RWPE2 (cell line): ENCODE measurements at regions not wholly inside any gene's neighbourhood (a gene's known extent, or its start where the extent isn't known, plus 50 kb on each side); places are given as distances from the start of the nearest gene placed in this dataset.
"Not testable (repeated sequence)": the region's sequence is repeated elsewhere in the genome, so short reads cannot be mapped to it uniquely, and the experiment has no call there.

ENCODE experiments used
- ATAC-seq: fragments of 200-7000 bp; cut with Tn5 transposase; 3 replicates; pipeline ENCODE4 v1.9.1; 2021; ENCODE audit warnings: low read depth
- DNase-seq: peaks from one replicate; pipeline ENCODE4 v3.0.0-alpha.2; 2020; ENCODE audit warnings: low spot score
- H3K27ac ChIP-seq: fragments of 450-650 bp; 2 replicates; pipeline ENCODE4 v1.5.1; 2017; ENCODE audit warnings: mild to moderate bottlenecking; ENCODE audit not compliant: poor library complexity, severe bottlenecking
- H3K27me3 ChIP-seq: fragments of 250-450 bp; sonication (Bioruptor Pico); 2 replicates; pipeline ENCODE4 v1.5.1; 2021; ENCODE audit warnings: mild to moderate bottlenecking, moderate library complexity; ENCODE audit not compliant: insufficient read depth, poor library complexity, severe bottlenecking
- H3K36me3 ChIP-seq: fragments of 250-450 bp; sonication (Bioruptor Pico); 2 replicates; pipeline ENCODE4 v1.5.1; 2020; ENCODE audit warnings: low read depth, mild to moderate bottlenecking, moderate library complexity
- H3K4me1 ChIP-seq: fragments of 250-450 bp; sonication (Bioruptor Pico); 2 replicates; pipeline ENCODE4 v1.5.1; 2021; ENCODE audit warnings: mild to moderate bottlenecking, moderate library complexity; ENCODE audit not compliant: insufficient read depth, poor library complexity, severe bottlenecking
- H3K4me3 ChIP-seq: fragments of 250-450 bp; sonication (Bioruptor Pico); 2 replicates; pipeline ENCODE4 v1.5.1; 2021; ENCODE audit warnings: mild to moderate bottlenecking, moderate library complexity; ENCODE audit not compliant: severe bottlenecking
- H3K9me3 ChIP-seq: fragments of 250-450 bp; sonication (Bioruptor Pico); 2 replicates; pipeline ENCODE4 v1.5.1; 2021; ENCODE audit warnings: mild to moderate bottlenecking, moderate library complexity; ENCODE audit not compliant: severe bottlenecking
- CTCF ChIP-seq: fragments of 450-650 bp; IDR thresholded peaks from one replicate; pipeline ENCODE4 v1.5.1; 2017; ENCODE audit warnings: mild to moderate bottlenecking, moderate library complexity; ENCODE audit not compliant: poor library complexity, severe bottlenecking

GRCh38 chr17:72382971-72383722 lies 262.3 kb downstream of the SOX9 start:
- Histone ChIP-seq H3K9me3 (no peaks in the 10 kb centered on the region), H3K4me3 (no peak overlapping the region), H3K27me3 (no peaks in the 10 kb centered on the region), H3K4me1 (peaks cover 28% of the 10 kb centered on the region), H3K36me3 (no peaks in the 10 kb centered on the region), H3K27ac (no peak overlapping the region)
- TF ChIP-seq CTCF, result no peak
- no peak for ATAC-seq
- DNase-seq, result no peak

GRCh38 chr17:72385475-72385874 lies 264.7 kb downstream of the SOX9 start:
- Histone ChIP-seq H3K27ac (peak overlapping the region; percentile 89), H3K9me3 (no peaks in the 10 kb centered on the region), H3K36me3 (no peaks in the 10 kb centered on the region), H3K4me3 (no peak overlapping the region), H3K27me3 (no peaks in the 10 kb centered on the region), H3K4me1 (peaks cover 46% of the 10 kb centered on the region)
- DNase-seq (no peak), ATAC-seq (no peak)
- no peak for TF ChIP-seq CTCF

DNA sequence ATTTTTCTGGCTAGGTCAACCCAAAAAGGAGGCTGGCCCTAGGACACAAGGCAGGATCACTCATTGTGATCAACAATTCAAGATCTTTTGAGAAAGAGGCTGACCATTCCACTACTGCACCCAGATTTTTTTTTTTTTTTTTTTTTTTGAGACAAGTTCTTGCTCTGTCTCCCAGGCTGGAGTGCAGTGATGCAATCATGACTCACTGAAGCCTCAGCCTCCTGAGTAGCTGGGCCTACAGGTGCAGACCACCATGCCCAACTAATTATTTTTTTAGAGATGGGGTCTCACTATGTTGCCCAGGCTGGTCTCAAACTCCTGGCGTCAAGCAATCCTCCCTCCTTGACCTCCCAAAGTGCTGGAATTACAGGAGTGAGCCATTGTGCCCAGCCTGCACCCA lies 265.4 kb downstream of the SOX9 start:
- DNase-seq, H3K27me3 ChIP-seq, H3K4me3 ChIP-seq, H3K36me3 ChIP-seq, H3K9me3 ChIP-seq: not testable (repeated sequence)
- peak; percentile 38 for ATAC-seq
- Histone ChIP-seq H3K4me1 (peaks cover 53% of the 10 kb centered on the region), H3K27ac (peak overlapping the region; percentile 89)

DNA sequence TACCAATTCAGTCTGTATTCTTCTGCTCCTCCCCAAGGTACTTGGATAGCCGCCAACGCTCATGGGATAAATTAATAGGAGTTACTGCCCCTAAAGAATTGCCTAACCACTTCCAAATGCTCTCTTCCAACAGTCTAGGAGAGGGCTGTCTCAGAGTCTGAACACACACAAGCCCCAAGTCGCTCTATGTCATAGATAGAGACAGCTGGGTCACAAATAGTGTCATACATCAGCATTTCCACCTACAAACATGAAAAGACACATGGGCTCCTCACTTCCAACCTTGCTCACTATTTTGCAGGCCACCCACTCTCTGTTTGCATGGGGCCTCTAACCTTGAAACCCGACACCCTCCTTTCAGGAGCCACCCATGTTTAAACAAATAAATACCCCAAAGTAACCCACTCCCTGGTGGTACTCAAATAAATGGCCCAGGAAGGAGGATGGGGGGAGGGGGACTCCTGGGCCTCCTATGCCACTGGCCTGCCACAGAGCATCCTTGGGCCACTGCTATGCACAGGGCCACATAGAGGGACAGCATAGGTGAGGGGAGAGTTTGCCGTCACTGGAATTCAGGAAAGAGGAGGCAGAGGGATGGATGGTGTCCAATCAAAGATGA lies 265.9 kb downstream of the SOX9 start:
- no peak for TF ChIP-seq CTCF
- DNase-seq, result no peak
- H3K27ac ChIP-seq, result peak overlapping the region; percentile 89
- H3K27me3 ChIP-seq, result no peaks in the 10 kb centered on the region
- no peaks in the 10 kb centered on the region for H3K36me3 ChIP-seq
- H3K4me1 ChIP-seq, result peaks cover 58% of the 10 kb centered on the region
- no peak overlapping the region for H3K4me3 ChIP-seq
- H3K9me3 ChIP-seq, result no peaks in the 10 kb centered on the region
- 0 out of 3 replicates have a peak, but pooled peaks have one; percentile 2 for ATAC-seq

DNA sequence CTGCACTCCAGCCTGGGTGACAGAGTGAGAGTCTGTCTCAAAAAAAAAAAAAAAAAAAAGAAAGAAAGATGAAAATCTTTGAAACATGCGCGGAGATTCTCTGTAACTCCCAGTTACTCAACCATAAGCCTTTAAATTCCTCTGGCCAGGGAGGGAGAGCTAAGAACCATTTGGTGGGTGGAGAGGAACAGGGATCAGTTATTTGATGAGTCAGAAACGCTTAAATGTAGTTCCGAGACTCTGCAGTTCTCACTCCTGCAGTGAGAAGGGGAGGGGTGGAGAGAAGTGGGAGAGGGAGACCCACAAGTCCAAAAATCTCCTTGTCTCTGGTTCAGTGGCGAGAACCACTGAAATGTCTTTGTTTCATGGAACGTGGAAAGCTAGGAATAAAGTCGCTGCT lies 266.7 kb downstream of the SOX9 start:
- Histone ChIP-seq H3K9me3 (no peaks in the 10 kb centered on the region), H3K4me1 (peaks cover 66% of the 10 kb centered on the region), H3K36me3 (no peaks in the 10 kb centered on the region), H3K27me3 (no peaks in the 10 kb centered on the region), H3K27ac (peak overlapping the region; percentile 89), H3K4me3 (no peak overlapping the region)
- TF ChIP-seq CTCF, result no peak
- ATAC-seq, result peak; percentile 55
- DNase-seq, result no peak
